DOHH2 (cell line): ENCODE measurements at regions not wholly inside any gene's neighbourhood (a gene's known extent, or its start where the extent isn't known, plus 50 kb on each side); places are given as distances from the start of the nearest gene placed in this dataset.

Experiments used
- H3F3A ChIP-seq: fragments of 200-600 bp; sonication (generic), shearing (Covaris generic); 2 replicates; pipeline ENCODE4 v1.6.0; 2016; ENCODE audit warnings: antibody characterized with exemption, mild to moderate bottlenecking; ENCODE audit not compliant: control insufficient read depth, insufficient read depth
- H3K27ac ChIP-seq: fragments of 200-600 bp; sonication (generic); 2 replicates; pipeline ENCODE4 v1.5.1; 2014; ENCODE audit warnings: low read depth, mild to moderate bottlenecking, low read length, moderate library complexity
- H3K27me3 ChIP-seq: fragments of 200-600 bp; sonication (generic); 2 replicates; pipeline ENCODE4 v1.6.1; 2014; ENCODE audit warnings: mild to moderate bottlenecking, low read length, mixed read lengths; ENCODE audit not compliant: control insufficient read depth
- H3K36me3 ChIP-seq: fragments of 200-600 bp; sonication (generic); 2 replicates; pipeline ENCODE4 v1.6.1; 2014; ENCODE audit warnings: mild to moderate bottlenecking, low read length, moderate library complexity, mixed read lengths; ENCODE audit not compliant: control insufficient read depth
- H3K4me1 ChIP-seq: fragments of 200-600 bp; sonication (generic); 2 replicates; pipeline ENCODE4 v1.6.1; 2014; ENCODE audit warnings: mild to moderate bottlenecking, low read length, mixed read lengths; ENCODE audit not compliant: control insufficient read depth
- H3K4me2 ChIP-seq: fragments of 200-600 bp; sonication (generic); 2 replicates; pipeline ENCODE4 v1.6.0; 2014; ENCODE audit warnings: mild to moderate bottlenecking, low read length, moderate library complexity
- H3K4me3 ChIP-seq: fragments of 200-600 bp; sonication (generic); 2 replicates; pipeline ENCODE4 v1.5.1; 2014; ENCODE audit warnings: mild to moderate bottlenecking, low read length, mixed read lengths
- H3K79me2 ChIP-seq: fragments of 200-600 bp; sonication (generic); 2 replicates; pipeline ENCODE4 v1.6.1; 2014; ENCODE audit warnings: mild to moderate bottlenecking, low read length, mixed read lengths; ENCODE audit not compliant: control insufficient read depth
- H3K9me2 ChIP-seq: fragments of 200-600 bp; sonication (generic); replicated peaks from 2 replicates; pipeline ENCODE4 v1.6.1; 2014; ENCODE audit warnings: mild to moderate bottlenecking, low read length, mixed read lengths; ENCODE audit not compliant: control insufficient read depth
- H3K9me3 ChIP-seq: fragments of 200-600 bp; sonication (generic); 2 replicates; pipeline ENCODE4 v1.6.1; 2014; ENCODE audit warnings: antibody characterized with exemption, low read length, mixed read lengths; ENCODE audit not compliant: control insufficient read depth, insufficient read depth
- H4K20me1 ChIP-seq: fragments of 200-600 bp; sonication (generic); 2 replicates; pipeline ENCODE4 v1.6.0; 2014; ENCODE audit warnings: low read depth, mild to moderate bottlenecking, antibody characterized with exemption, low read length, moderate library complexity; ENCODE audit not compliant: control insufficient read depth, insufficient read depth
- CTCF ChIP-seq: fragments of 200-600 bp; sonication (generic); IDR thresholded peaks from one replicate; pipeline ENCODE4 v1.5.1; 2014; ENCODE audit warnings: antibody characterized with exemption, mild to moderate bottlenecking, low read depth, low read length; ENCODE audit not compliant: poor library complexity, severe bottlenecking
- EZH2phosphoT487 ChIP-seq: fragments of 200-600 bp; sonication (generic); IDR thresholded peaks from 2 replicates; pipeline ENCODE4 v1.6.1; 2017; ENCODE audit warnings: borderline replicate concordance, mild to moderate bottlenecking, antibody characterized with exemption, low read length, moderate library complexity, mixed read lengths

GRCh38 chr2:45261746-45262145 lies 252.5 kb upstream of the SIX2 start:
- Histone ChIP-seq H3K4me3 (no peak overlapping the region), H3K79me2 (no peaks in the 10 kb centered on the region), H4K20me1 (no peaks in the 10 kb centered on the region), H3K27ac (no peak overlapping the region), H3K27me3 (peaks cover 5% of the 10 kb centered on the region), H3K9me3 (no peaks in the 10 kb centered on the region), H3K4me1 (no peaks in the 10 kb centered on the region), H3K36me3 (no peaks in the 10 kb centered on the region), H3K9me2 (no peaks in the 10 kb centered on the region), H3K4me2 (no peak overlapping the region), H3F3A (no peaks in the 10 kb centered on the region)
- no peak for TF ChIP-seq EZH2phosphoT487
- no peak for TF ChIP-seq CTCF

GRCh38 chr2:45260946-45261345 lies 251.7 kb upstream of the SIX2 start:
- TF ChIP-seq CTCF, result no peak
- no peak for TF ChIP-seq EZH2phosphoT487
- Histone ChIP-seq H3K27ac (no peak overlapping the region), H3K9me2 (no peaks in the 10 kb centered on the region), H3K4me3 (no peak overlapping the region), H4K20me1 (no peaks in the 10 kb centered on the region), H3K36me3 (no peaks in the 10 kb centered on the region), H3K4me2 (no peak overlapping the region), H3F3A (no peaks in the 10 kb centered on the region), H3K27me3 (peaks cover 5% of the 10 kb centered on the region), H3K9me3 (no peaks in the 10 kb centered on the region), H3K79me2 (no peaks in the 10 kb centered on the region), H3K4me1 (no peaks in the 10 kb centered on the region)

- no peaks in the 10 kb centered on the region for H3K9me3 ChIP-seq
- H3K79me2 ChIP-seq, result no peaks in the 10 kb centered on the region
- no peak overlapping the region for H3K4me3 ChIP-seq
- H3K4me1 ChIP-seq, result no peaks in the 10 kb centered on the region
- H3K27ac ChIP-seq, result no peak overlapping the region
- no peaks in the 10 kb centered on the region for H3K9me2 ChIP-seq
- no peaks in the 10 kb centered on the region for H3K36me3 ChIP-seq
- H4K20me1 ChIP-seq, result no peaks in the 10 kb centered on the region
- H3F3A ChIP-seq, result no peaks in the 10 kb centered on the region
- TF ChIP-seq EZH2phosphoT487 (no peak), CTCF (no peak)
- H3K4me2 ChIP-seq, result no peak overlapping the region
- H3K27me3 ChIP-seq, result peaks cover 5% of the 10 kb centered on the region
Observed at GRCh38 chr2:45259547-45260160, 250.4 kb upstream of the SIX2 start.

GRCh38 chr2:45259138-45259537 lies 249.9 kb upstream of the SIX2 start:
- TF ChIP-seq CTCF, result no peak
- no peaks in the 10 kb centered on the region for H3K9me2 ChIP-seq
- peaks cover 5% of the 10 kb centered on the region for H3K27me3 ChIP-seq
- no peaks in the 10 kb centered on the region for H3F3A ChIP-seq
- H3K27ac ChIP-seq, result no peak overlapping the region
- H3K4me1 ChIP-seq, result no peaks in the 10 kb centered on the region
- H3K4me3 ChIP-seq, result no peak overlapping the region
- no peak overlapping the region for H3K4me2 ChIP-seq
- H3K79me2 ChIP-seq, result no peaks in the 10 kb centered on the region
- H3K9me3 ChIP-seq, result no peaks in the 10 kb centered on the region
- H3K36me3 ChIP-seq, result no peaks in the 10 kb centered on the region
- H4K20me1 ChIP-seq, result no peaks in the 10 kb centered on the region
